HEK293 (cell line): ENCODE measurements at regions not wholly inside any gene's neighbourhood (a gene's known extent, or its start where the extent isn't known, plus 50 kb on each side); places are given as distances from the start of the nearest gene placed in this dataset.

Experiments
- CTCF ChIA-PET: fragments of 350-600 bp; formaldehyde crosslinking; extraction: SDS; loops from one replicate; lab custom pipeline; 2021; ENCODE audit warnings: antibody characterized with exemption; lab: Yijun Ruan, JAX
- POLR2A ChIA-PET: fragments of 300-600 bp; formaldehyde crosslinking; extraction: SDS; loops from one replicate; lab custom pipeline; 2020; ENCODE audit warnings: antibody characterized with exemption, inconsistent platforms; lab: Yijun Ruan, JAX
- H3K27ac ChIP-seq: fragments of 200-500 bp; sonication (Bioruptor generic); 2 replicates; pipeline ENCODE4 v1.5.1; 2014; ENCODE audit warnings: low read depth, low read length, control low read depth, inconsistent platforms; ENCODE audit errors: extremely low read depth
- H3K36me3 ChIP-seq, 2 experiments: fragments of 200-500 bp in 1 of 2; sonication (Bioruptor generic) in 1 of 2; 1 replicate in 1 of 2; 2 replicates in 1 of 2; pipeline ENCODE4 v1.5.1; 2014 to 2017; ENCODE audit warnings: inconsistent platforms in 2 of 2, low read length in 2 of 2; ENCODE audit not compliant: control insufficient read depth in 2 of 2, insufficient read depth in 1 of 2
- H3K4me1 ChIP-seq: fragments of 200-500 bp; sonication (Bioruptor generic); 2 replicates; pipeline ENCODE4 v1.5.1; 2014; ENCODE audit warnings: mild to moderate bottlenecking, low read length, inconsistent platforms; ENCODE audit not compliant: control insufficient read depth, insufficient read depth
- H3K4me3 ChIP-seq: 2 replicates; pipeline ENCODE4 v1.5.1; 2011; ENCODE audit warnings: low read depth, mild to moderate bottlenecking, control low read depth, low read length, moderate library complexity
- H3K9me3 ChIP-seq: fragments of 200-500 bp; sonication (Bioruptor generic); 2 replicates; pipeline ENCODE4 v1.5.1; 2014; ENCODE audit warnings: low read depth, low read length, inconsistent platforms; ENCODE audit not compliant: control insufficient read depth, insufficient read depth
- BCL11A ChIP-seq: fragments of 450-650 bp; formaldehyde crosslinking; IDR thresholded peaks from 2 replicates; pipeline ENCODE4 v1.5.1; 2016; ENCODE audit warnings: low read depth, missing biosample characterization, missing genetic modification characterization
- GLI2 ChIP-seq: fragments of 450-650 bp; formaldehyde crosslinking; IDR thresholded peaks from 2 replicates; pipeline ENCODE4; 2017; ENCODE audit warnings: missing biosample characterization, missing genetic modification characterization, low read depth, borderline replicate concordance
- HIC1 ChIP-seq: fragments of 450-650 bp; formaldehyde crosslinking; IDR thresholded peaks from 2 replicates; pipeline ENCODE4 v1.5.1; 2016; ENCODE audit warnings: missing biosample characterization, missing genetic modification characterization
- HOXA7 ChIP-seq: sonication (generic); formaldehyde crosslinking; IDR thresholded peaks from 2 replicates; pipeline ENCODE4 v1.8.1; 2022; ENCODE audit warnings: missing genetic modification reagents, borderline replicate concordance
- HOXC10 ChIP-seq: sonication (generic); formaldehyde crosslinking; IDR thresholded peaks from 2 replicates; pipeline ENCODE4 v1.8.1; 2023; ENCODE audit warnings: mild to moderate bottlenecking, missing genetic modification reagents
- SP2 ChIP-seq: fragments of 450-650 bp; formaldehyde crosslinking; IDR thresholded peaks from 2 replicates; pipeline ENCODE4 v1.5.1; 2016; ENCODE audit warnings: missing biosample characterization, missing genetic modification characterization
- ZNF138 ChIP-seq: fragments of 450-650 bp; formaldehyde crosslinking; IDR thresholded peaks from 2 replicates; pipeline ENCODE4 v1.5.1; 2016; ENCODE audit warnings: missing biosample characterization, missing genetic modification characterization, borderline replicate concordance
- ZNF146 ChIP-seq: fragments of 450-650 bp; formaldehyde crosslinking; IDR thresholded peaks from 2 replicates; pipeline ENCODE4 v1.5.1; 2016; ENCODE audit warnings: missing biosample characterization, missing genetic modification characterization
- ZNF184 ChIP-seq: fragments of 450-650 bp; IDR thresholded peaks from 2 replicates; pipeline ENCODE4 v1.5.1; 2018; ENCODE audit warnings: missing biosample characterization, mild to moderate bottlenecking, missing genetic modification characterization
- ZNF26 ChIP-seq: fragments of 450-650 bp; formaldehyde crosslinking; IDR thresholded peaks from 2 replicates; pipeline ENCODE4 v1.5.1; 2016; ENCODE audit warnings: missing biosample characterization, missing genetic modification characterization
- ZNF280D ChIP-seq: fragments of 450-650 bp; formaldehyde crosslinking; IDR thresholded peaks from 2 replicates; pipeline ENCODE4 v1.5.1; 2016; ENCODE audit warnings: missing biosample characterization, missing genetic modification characterization
- ZNF292 ChIP-seq: fragments of 450-650 bp; formaldehyde crosslinking; IDR thresholded peaks from 2 replicates; pipeline ENCODE4 v1.5.1; 2016; ENCODE audit warnings: low read depth, missing biosample characterization, missing genetic modification characterization, borderline replicate concordance
- ZNF394 ChIP-seq: fragments of 450-650 bp; formaldehyde crosslinking; IDR thresholded peaks from 2 replicates; pipeline ENCODE4 v1.5.1; 2016; ENCODE audit warnings: missing biosample characterization, missing genetic modification characterization, mild to moderate bottlenecking, moderate library complexity, borderline replicate concordance
- ZNF513 ChIP-seq: fragments of 450-650 bp; IDR thresholded peaks from 2 replicates; pipeline ENCODE4 v1.5.1; 2018; ENCODE audit warnings: missing biosample characterization, missing genetic modification characterization
- ZNF521 ChIP-seq: fragments of 450-650 bp; formaldehyde crosslinking; IDR thresholded peaks from 2 replicates; pipeline ENCODE4 v1.5.1; 2017; ENCODE audit warnings: missing biosample characterization, mild to moderate bottlenecking, missing genetic modification characterization
- ZNF558 ChIP-seq: fragments of 450-650 bp; formaldehyde crosslinking; IDR thresholded peaks from 2 replicates; pipeline ENCODE4 v1.5.1; 2016; ENCODE audit warnings: missing biosample characterization, missing genetic modification characterization
- ZNF596 ChIP-seq: fragments of 450-650 bp; IDR thresholded peaks from 2 replicates; pipeline ENCODE4 v1.5.0; 2018; ENCODE audit warnings: missing biosample characterization, mild to moderate bottlenecking, missing genetic modification characterization, moderate library complexity
- ZNF830 ChIP-seq: fragments of 450-650 bp; IDR thresholded peaks from 2 replicates; pipeline ENCODE4 v1.5.0; 2018; ENCODE audit warnings: missing biosample characterization, missing genetic modification characterization, low read depth, mild to moderate bottlenecking, moderate library complexity
- ZNF843 ChIP-seq: fragments of 450-650 bp; formaldehyde crosslinking; IDR thresholded peaks from 2 replicates; pipeline ENCODE4 v1.5.1; 2016; ENCODE audit warnings: missing biosample characterization, missing genetic modification characterization

- no peak for TF ChIP-seq ZNF184
- no peak for TF ChIP-seq BCL11A (tag by site-specific recombination)
- no peak for TF ChIP-seq ZNF558 (tag by site-specific recombination)
- no peak for TF ChIP-seq HIC1
- no peak for TF ChIP-seq ZNF292
- no peak for TF ChIP-seq GLI2 (tag by site-specific recombination)
- no peak for TF ChIP-seq ZNF26 (tag by site-specific recombination)
- no peak for TF ChIP-seq HOXA7 (CRISPR knock-in tag)
- no peak for TF ChIP-seq ZNF830 (tag by site-specific recombination)
- no peak for TF ChIP-seq ZNF138 (tag by site-specific recombination)
- TF ChIP-seq ZNF146 = no peak
- H3K4me1 ChIP-seq = no peaks in the 10 kb centered on the region
- H3K4me3 ChIP-seq = no peak overlapping the region
- H3K9me3 ChIP-seq = no peaks in the 10 kb centered on the region
- H3K36me3 ChIP-seq = no peaks in the 10 kb centered on the region
- no peak overlapping the region for H3K27ac ChIP-seq
- CTCF ChIA-PET = no interaction called here
- POLR2A ChIA-PET = no interaction called here
Observed at GRCh38 chr7:136053689-136054485, 76.7 kb upstream of the MTPN start.

GRCh38 chr7:136051203-136051928 lies 74.2 kb upstream of the MTPN start:
- H3K9me3 ChIP-seq = no peaks in the 10 kb centered on the region
- H3K27ac ChIP-seq = no peak overlapping the region
- no peak for TF ChIP-seq ZNF596 (tag by site-specific recombination)
- no peak for TF ChIP-seq ZNF843 (tag by site-specific recombination)
- no peak for TF ChIP-seq SP2
- TF ChIP-seq ZNF394 (tag by site-specific recombination) = no peak
- no peak for TF ChIP-seq ZNF513 (tag by site-specific recombination)
- TF ChIP-seq HOXC10 (CRISPR knock-in tag) = no peak
- no peak for TF ChIP-seq ZNF521 (tag by site-specific recombination)
- TF ChIP-seq HOXA7 (CRISPR knock-in tag) = no peak
- no peak for TF ChIP-seq ZNF280D
- TF ChIP-seq, all 188 proteins: peak for 0
- ChIA-PET POLR2A (no interaction called here), CTCF (interaction anchor here (0.8 kb wide), 1 partner anchor 24 kb away, joined by 4 read pairs; no protein-coding TSS in a partner anchor)
- no peak overlapping the region for H3K4me3 ChIP-seq
- H3K4me1 ChIP-seq = no peaks in the 10 kb centered on the region
- H3K36me3 ChIP-seq = no peaks in the 10 kb centered on the region
